SK-N-SH (cell line): ENCODE measurements at regions not wholly inside any gene's neighbourhood (a gene's known extent, or its start where the extent isn't known, plus 50 kb on each side); places are given as distances from the start of the nearest gene placed in this dataset.

Experiments
- EP300 ChIP-seq, 2 experiments: IDR thresholded peaks; 2 replicates each; pipeline versions ENCODE4 v1.4.0 to v1.6.1; 2012; ENCODE audit warnings: borderline replicate concordance in 1 of 2, low read depth in 1 of 2, low read length in 1 of 2
- FOSL2 ChIP-seq: IDR thresholded peaks from 2 replicates; pipeline ENCODE4 v1.4.0; 2012; ENCODE audit warnings: low read depth, mild to moderate bottlenecking, moderate library complexity, borderline replicate concordance
- YY1 ChIP-seq: IDR thresholded peaks from 2 replicates; pipeline ENCODE4 v1.4.0; 2012; ENCODE audit warnings: low read depth, mild to moderate bottlenecking
- TF ChIP-seq, protein P1 (sequence below): IDR thresholded peaks from 2 replicates; pipeline ENCODE4 v1.4.0; 2012; ENCODE audit warnings: low read depth, borderline replicate concordance
- TF ChIP-seq, protein P2 (sequence below): fragments of 150-350 bp; IDR thresholded peaks from 2 replicates; pipeline ENCODE4 v1.6.1; 2017; ENCODE audit warnings: antibody characterized with exemption, low read length, low read depth, borderline replicate concordance
- TF ChIP-seq, protein P3 (sequence below): IDR thresholded peaks from 2 replicates; pipeline ENCODE4 v1.4.0; 2012; ENCODE audit warnings: low read depth

- TF ChIP-seq FOSL2: no peak
- TF ChIP-seq, protein P1, sequence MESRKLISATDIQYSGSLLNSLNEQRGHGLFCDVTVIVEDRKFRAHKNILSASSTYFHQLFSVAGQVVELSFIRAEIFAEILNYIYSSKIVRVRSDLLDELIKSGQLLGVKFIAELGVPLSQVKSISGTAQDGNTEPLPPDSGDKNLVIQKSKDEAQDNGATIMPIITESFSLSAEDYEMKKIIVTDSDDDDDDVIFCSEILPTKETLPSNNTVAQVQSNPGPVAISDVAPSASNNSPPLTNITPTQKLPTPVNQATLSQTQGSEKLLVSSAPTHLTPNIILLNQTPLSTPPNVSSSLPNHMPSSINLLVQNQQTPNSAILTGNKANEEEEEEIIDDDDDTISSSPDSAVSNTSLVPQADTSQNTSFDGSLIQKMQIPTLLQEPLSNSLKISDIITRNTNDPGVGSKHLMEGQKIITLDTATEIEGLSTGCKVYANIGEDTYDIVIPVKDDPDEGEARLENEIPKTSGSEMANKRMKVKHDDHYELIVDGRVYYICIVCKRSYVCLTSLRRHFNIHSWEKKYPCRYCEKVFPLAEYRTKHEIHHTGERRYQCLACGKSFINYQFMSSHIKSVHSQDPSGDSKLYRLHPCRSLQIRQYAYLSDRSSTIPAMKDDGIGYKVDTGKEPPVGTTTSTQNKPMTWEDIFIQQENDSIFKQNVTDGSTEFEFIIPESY: no peak
- TF ChIP-seq YY1: no peak
- TF ChIP-seq, protein P2, sequence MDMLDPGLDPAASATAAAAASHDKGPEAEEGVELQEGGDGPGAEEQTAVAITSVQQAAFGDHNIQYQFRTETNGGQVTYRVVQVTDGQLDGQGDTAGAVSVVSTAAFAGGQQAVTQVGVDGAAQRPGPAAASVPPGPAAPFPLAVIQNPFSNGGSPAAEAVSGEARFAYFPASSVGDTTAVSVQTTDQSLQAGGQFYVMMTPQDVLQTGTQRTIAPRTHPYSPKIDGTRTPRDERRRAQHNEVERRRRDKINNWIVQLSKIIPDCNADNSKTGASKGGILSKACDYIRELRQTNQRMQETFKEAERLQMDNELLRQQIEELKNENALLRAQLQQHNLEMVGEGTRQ: no peak
- no peak for TF ChIP-seq EP300 (IDR thresholded peaks at IDR 0.05; ENCODE audit: borderline replicate concordance in 1 of 2, low read depth in 1 of 2, low read length in 1 of 2)
- TF ChIP-seq, protein P3, sequence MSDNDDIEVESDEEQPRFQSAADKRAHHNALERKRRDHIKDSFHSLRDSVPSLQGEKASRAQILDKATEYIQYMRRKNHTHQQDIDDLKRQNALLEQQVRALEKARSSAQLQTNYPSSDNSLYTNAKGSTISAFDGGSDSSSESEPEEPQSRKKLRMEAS: no peak
Observed at GRCh38 chr7:10106609-10107008, 867.1 kb upstream of the PHF14 start.
